ENCODE measurements at regions not wholly inside any gene's neighbourhood (a gene's known extent, or its start where the extent isn't known, plus 50 kb on each side); places are given as distances from the start of the nearest gene placed in this dataset.

DNA sequence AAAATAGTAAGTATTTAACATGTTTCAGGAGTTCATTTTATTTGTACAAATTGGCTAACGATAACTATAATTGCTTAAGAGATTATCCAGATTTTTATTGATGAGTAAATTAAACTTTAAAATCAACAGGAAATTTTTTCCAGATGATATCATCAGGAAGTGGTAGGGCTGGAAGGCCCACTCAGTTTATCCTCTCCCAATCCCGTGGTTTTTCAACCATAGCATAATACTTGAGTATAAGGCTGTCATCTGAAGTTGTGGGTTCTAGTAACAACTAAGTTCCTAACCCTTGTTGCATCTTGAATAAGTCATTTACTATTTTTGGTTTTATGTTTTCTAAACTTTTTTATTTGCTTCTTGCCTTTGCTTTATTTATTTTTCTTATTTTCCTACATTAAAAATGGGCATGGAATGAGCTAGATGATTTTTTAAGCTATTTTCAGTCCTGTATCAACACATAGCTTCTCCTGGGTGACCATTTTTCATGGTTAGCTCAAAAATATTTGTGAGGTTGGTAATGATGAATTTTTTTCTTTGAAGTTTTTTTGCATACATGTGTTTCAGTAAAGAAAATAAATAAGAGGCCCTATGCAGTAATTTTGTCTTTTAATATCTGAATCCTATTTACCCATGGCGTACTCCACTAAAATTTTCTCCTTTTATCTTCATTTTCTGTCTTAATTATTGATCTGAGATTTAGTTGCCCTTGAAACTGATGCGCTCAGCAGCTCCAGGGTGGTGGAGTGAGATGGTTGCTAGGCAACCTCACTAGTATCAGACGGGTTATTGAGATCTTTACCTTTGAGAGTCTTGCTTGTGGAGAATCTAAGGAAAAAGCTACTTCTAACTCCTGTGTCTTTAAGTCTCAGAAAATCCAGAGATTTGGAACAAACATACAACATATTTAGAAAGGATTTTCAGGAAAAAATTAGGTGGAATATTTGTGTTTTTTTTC, 452.0 kb upstream of the CCDC179 start:
- TF ChIP-seq, protein P1, sequence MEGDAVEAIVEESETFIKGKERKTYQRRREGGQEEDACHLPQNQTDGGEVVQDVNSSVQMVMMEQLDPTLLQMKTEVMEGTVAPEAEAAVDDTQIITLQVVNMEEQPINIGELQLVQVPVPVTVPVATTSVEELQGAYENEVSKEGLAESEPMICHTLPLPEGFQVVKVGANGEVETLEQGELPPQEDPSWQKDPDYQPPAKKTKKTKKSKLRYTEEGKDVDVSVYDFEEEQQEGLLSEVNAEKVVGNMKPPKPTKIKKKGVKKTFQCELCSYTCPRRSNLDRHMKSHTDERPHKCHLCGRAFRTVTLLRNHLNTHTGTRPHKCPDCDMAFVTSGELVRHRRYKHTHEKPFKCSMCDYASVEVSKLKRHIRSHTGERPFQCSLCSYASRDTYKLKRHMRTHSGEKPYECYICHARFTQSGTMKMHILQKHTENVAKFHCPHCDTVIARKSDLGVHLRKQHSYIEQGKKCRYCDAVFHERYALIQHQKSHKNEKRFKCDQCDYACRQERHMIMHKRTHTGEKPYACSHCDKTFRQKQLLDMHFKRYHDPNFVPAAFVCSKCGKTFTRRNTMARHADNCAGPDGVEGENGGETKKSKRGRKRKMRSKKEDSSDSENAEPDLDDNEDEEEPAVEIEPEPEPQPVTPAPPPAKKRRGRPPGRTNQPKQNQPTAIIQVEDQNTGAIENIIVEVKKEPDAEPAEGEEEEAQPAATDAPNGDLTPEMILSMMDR (IDR thresholded peaks at IDR 0.05; ENCODE audit: unreplicated experiment): no peak
- Mint-ChIP-seq H3K4me3 (no peak overlapping the region), H3K27me3 (ENCODE audit: low read depth) (no peaks in the 10 kb centered on the region), H3K36me3 (no peaks in the 10 kb centered on the region), H3K4me1 (peaks cover 13% of the 10 kb centered on the region), H3K27ac (peak overlapping the region; percentile 41), H3K9me3 (peaks cover 6% of the 10 kb centered on the region)
- no peak for DNase-seq (ENCODE audit: low spot score in 2 of 2, unreplicated experiment in 2 of 2)

DNA sequence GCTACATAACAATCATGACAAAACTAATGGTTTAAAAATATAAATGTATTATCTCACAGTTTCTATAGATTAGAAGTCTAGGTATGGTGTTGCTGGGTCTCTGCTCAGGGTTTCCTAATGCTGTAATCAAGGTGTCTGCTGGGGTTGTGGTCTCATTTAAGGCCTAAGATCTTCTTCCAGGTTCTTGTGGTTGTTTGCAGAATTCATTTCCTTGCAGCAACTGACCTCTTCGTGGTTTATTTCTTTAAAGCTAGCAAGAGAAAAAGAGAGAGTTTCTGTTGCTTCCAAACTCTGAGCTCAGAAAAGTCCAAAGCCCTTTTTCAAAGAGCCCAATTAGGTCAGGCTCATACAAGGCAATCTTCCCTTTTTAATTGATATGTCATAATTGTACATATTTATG, 452.7 kb upstream of the CCDC179 start:
- Mint-ChIP-seq H3K36me3 (no peaks in the 10 kb centered on the region), H3K27ac (no peak overlapping the region), H3K9me3 (peaks cover 6% of the 10 kb centered on the region), H3K4me3 (no peak overlapping the region), H3K4me1 (peaks cover 13% of the 10 kb centered on the region), H3K27me3 (ENCODE audit: low read depth) (no peaks in the 10 kb centered on the region)
- TF ChIP-seq, protein P1 (IDR thresholded peaks at IDR 0.05; ENCODE audit: unreplicated experiment): no peak
- DNase-seq (ENCODE audit: low spot score in 2 of 2, unreplicated experiment in 2 of 2): no peak

DNA sequence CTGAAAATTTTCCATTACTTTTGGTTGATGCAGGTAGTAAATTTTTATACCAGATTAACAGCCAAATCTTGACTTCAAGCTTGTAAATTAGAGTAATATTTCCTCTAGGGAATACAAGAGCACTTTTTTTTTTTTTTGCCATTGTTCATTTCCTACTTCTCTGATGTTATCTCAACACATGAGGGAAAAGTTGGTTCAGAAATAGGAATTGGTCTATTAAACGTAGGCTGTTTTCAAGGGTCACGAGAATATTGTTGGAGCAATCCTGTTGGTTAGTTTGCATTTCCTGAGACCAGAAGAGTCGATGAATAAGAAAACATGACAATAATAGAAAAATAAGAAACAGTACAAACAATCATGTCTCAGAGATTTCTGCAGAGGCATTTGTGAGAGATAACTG, 453.9 kb upstream of the CCDC179 start:
- Mint-ChIP-seq H3K27ac (no peak overlapping the region), H3K27me3 (ENCODE audit: low read depth) (no peaks in the 10 kb centered on the region), H3K4me1 (peaks cover 13% of the 10 kb centered on the region), H3K4me3 (no peak overlapping the region), H3K9me3 (peaks cover 6% of the 10 kb centered on the region), H3K36me3 (no peaks in the 10 kb centered on the region)
- TF ChIP-seq, protein P1 (IDR thresholded peaks at IDR 0.05; ENCODE audit: unreplicated experiment): no peak
- DNase-seq (ENCODE audit: low spot score in 2 of 2, unreplicated experiment in 2 of 2): no peak

DNA sequence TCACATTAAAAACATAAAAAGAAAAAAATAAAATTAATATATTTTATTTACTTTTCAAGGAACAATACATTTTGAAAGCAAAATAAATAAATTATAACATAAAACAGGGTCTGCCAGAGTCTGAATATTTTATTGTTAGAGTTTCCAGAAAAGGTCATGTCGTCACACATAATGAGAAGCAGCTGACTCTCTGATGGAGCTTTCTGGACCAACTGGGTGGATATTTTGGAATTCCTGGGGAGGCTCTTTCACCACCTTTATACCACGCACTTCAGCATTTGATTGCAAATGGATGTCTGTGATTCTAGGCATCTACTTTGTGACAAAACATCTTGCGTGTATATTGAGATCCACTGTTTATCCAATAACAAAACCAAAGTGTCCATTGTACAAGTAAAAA, 455.0 kb upstream of the CCDC179 start:
- peaks cover under 1% of the 10 kb centered on the region for H3K36me3 Mint-ChIP-seq
- H3K4me3 Mint-ChIP-seq: no peak overlapping the region
- no peak for DNase-seq (ENCODE audit: low spot score in 2 of 2, unreplicated experiment in 2 of 2)
- H3K27ac Mint-ChIP-seq: no peak overlapping the region
- H3K27me3 Mint-ChIP-seq (ENCODE audit: low read depth): no peaks in the 10 kb centered on the region
- TF ChIP-seq, protein P1 (IDR thresholded peaks at IDR 0.05; ENCODE audit: unreplicated experiment): no peak
- H3K4me1 Mint-ChIP-seq: peaks cover 13% of the 10 kb centered on the region
- H3K9me3 Mint-ChIP-seq: peaks cover 12% of the 10 kb centered on the region

DNA sequence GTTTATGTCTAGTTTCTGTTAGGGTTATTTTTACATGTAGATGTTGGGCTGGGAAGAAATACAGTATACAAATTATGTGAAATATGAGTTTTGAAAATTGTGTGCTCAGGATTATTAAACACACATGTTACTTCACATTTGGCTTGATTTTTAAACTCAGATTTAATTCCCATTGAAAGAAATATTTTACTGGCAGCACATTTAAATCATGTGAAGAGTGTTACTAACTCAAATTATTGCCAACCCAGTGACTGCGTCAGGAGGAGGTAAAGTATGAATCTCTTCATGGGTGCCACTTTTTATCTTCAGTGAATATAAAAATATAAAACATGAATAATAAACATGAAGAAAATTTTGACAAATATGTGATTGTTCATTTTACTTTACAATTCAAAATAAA, 457.5 kb upstream of the CCDC179 start:
- no peak overlapping the region for H3K27ac Mint-ChIP-seq
- peaks cover 7% of the 10 kb centered on the region for H3K36me3 Mint-ChIP-seq
- peaks cover 27% of the 10 kb centered on the region for H3K9me3 Mint-ChIP-seq
- H3K4me1 Mint-ChIP-seq: peaks cover 5% of the 10 kb centered on the region
- no peak for DNase-seq (ENCODE audit: low spot score in 2 of 2, unreplicated experiment in 2 of 2)
- H3K27me3 Mint-ChIP-seq (ENCODE audit: low read depth): no peaks in the 10 kb centered on the region
- TF ChIP-seq, protein P1 (IDR thresholded peaks at IDR 0.05; ENCODE audit: unreplicated experiment): no peak
- H3K4me3 Mint-ChIP-seq: no peak overlapping the region
